C1 segment of cervical spinal cord (tissue), 14 donors: ENCODE measurements at regions not wholly inside any gene's neighbourhood (a gene's known extent, or its start where the extent isn't known, plus 50 kb on each side); places are given as distances from the start of the nearest gene placed in this dataset.

Experiments
- DNase-seq, 14 donors: peaks; one replicate each; lab custom pipeline; 2025; lab: John Stamatoyannopoulos, UW

- DNase-seq, result no peak
Measured at GRCh38 chr12:115433014-115433634, 749.1 kb upstream of the TBX3 start.

DNA sequence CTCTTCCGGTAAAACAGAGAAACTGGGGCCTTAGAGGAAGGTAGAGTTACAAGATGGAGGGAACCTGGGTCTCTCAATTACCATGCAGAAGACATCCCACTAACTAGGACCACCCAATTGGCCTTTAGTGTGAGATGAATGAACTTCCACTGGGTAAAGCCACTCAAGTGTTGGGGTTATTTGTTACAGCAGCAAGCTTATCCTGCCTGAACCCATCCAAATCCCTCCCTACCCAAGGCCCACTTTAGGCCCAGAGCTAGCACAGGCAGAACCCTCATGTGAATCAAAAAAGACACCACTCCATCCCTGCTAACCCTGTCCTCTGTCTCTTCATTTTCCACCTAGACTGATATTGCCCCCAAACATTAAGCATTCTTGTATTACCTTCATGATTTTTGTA lies 746.7 kb upstream of the TBX3 start:
- DNase-seq, result no peak

GRCh38 chr12:115426732-115427131 lies 742.8 kb upstream of the TBX3 start:
- no peak for DNase-seq

DNA sequence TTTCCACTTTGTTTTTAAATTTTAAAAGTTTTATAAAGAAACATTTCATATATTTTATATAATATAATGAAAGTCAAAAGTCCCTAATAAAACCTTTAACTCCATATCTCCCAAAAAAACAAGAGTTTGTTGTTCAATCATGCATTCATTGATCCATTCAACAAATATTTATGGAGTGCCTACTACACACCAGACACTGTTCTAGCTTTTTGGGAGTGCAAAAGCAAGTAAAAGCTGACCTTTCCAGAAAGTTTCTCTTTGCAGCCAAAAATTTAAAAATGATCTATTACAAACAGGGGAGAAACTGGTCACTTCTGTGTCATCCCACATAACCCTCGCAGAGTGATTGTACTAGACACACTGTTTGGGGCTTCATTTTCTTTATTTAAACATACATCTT lies 740.0 kb upstream of the TBX3 start:
- no peak for DNase-seq

- no peak for DNase-seq
Measured at GRCh38 chr12:115423546-115423987, 739.6 kb upstream of the TBX3 start.

- DNase-seq, result no peak
Measured at GRCh38 chr12:115422845-115423545, 739.0 kb upstream of the TBX3 start.

DNA sequence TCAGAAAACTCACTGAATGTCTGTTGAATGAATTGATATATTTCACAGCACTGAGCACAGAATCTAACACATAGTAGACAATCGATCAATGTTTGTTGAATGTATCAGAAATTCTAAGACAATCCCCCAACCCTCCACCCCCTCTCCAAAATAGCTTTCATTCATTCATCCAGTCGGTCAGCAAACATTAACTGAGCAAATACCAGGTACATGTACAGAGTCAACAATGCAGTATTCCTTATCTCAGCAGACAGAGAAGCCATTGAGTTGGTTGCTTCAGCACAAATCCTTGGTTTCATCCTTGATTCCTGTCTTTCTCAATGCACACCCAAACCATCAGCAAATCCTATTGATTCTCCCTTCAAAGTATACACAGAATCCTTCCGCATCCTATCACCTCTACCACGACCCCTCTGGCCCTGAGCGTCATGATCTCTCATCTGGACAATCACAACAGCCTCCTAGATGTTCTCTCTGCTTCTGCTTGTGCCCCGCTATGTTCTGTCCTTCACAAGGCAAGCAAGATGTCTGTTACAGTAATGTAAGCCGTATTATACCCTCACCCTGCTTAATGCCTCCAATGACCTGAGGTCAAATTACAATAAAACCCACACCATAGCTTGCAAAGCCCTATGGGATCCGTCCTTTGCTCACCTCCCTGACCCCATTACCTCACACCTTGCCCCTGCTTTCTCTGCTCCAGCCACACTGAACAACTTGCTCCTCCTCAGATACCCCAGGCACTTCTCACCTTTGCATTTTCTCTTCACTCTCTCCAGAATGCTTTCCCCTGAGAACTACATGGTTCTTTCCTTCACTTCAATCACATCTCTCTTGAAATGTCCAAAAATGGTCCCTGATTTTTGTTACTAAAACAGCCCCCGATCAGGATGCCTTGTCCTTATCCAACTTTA lies 738.1 kb upstream of the TBX3 start:
- DNase-seq, result no peak

GRCh38 chr12:115421350-115421749 lies 737.4 kb upstream of the TBX3 start:
- DNase-seq, result no peak

GRCh38 chr12:115419145-115419646 lies 735.2 kb upstream of the TBX3 start:
- DNase-seq, result no peak

DNA sequence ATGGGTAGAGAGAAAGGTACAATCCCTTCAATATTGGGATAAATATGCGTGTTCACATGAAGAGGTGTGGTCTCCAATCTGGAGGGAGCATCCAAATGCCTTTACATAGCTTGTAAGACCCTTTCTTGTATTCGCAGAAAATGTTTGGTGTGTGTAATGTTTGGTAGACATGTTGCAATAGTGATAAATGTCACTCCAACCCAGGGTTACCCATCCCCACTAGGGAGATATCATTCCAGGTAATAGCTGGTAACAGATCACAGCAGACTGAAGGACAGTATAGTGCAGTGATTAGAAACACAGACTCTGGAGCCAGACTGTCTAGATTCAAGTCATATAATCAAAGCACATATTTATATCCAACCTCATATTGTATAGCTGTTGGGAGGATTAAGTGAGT lies 733.6 kb upstream of the TBX3 start:
- DNase-seq, result no peak

DNA sequence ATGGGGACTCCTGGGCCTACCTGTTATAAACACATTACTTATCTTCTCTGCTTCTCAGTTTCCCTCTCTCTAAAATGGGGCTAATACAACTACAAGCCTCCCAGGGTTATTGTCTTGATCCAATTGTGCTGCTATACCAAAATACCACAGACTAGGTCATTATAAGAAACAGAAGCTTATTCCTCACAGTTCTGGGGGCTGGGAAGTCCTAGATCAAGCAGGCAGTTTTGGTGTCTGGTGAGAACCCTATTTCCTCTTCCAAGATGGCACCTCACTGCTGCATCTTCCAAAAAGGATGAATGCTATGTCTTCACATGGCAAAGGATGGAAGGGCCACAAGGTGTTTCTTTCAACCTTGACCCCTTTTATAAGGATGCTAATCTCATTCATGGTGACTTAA lies 732.9 kb upstream of the TBX3 start:
- DNase-seq, result no peak

GRCh38 chr12:115413626-115414025 lies 729.7 kb upstream of the TBX3 start:
- DNase-seq, result no peak

DNA sequence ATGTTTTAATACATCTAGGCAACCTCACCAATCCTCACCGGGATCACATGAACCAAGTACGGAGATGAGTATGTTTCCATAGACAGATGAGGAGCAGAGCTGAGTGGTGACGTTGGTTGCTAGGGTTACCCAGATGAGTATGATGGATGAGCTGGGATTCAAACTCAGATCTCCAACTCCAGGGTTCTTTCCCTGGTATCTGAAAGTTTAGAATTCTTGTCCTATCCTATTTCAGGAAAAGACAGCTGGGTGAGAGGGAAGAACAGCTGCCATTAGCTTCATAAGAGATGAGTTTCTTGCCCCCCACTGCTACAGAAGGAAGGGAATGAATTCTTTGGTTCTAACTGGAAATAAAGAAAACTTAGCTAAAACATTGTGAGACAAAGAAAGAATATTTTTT lies 728.9 kb upstream of the TBX3 start:
- no peak for DNase-seq

DNA sequence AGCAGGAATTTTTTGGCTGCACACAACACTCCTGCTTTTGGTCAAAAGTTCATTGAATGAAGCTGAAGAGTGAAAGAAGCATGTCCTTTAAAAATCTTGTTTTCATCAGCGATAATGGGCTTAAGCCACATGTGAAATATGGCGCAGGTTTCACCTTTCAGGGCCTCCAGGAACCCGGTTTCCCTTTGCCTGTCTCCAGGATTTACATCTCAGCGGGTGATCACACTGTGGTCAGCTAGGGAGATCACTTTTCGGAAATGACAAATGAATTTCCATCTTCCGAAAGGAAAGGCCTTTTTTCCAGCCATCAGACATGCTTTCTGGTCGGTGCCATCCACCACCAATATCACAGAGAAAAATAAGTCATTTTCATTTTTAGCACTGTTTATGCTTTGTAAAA lies 727.1 kb upstream of the TBX3 start:
- no peak for DNase-seq

DNA sequence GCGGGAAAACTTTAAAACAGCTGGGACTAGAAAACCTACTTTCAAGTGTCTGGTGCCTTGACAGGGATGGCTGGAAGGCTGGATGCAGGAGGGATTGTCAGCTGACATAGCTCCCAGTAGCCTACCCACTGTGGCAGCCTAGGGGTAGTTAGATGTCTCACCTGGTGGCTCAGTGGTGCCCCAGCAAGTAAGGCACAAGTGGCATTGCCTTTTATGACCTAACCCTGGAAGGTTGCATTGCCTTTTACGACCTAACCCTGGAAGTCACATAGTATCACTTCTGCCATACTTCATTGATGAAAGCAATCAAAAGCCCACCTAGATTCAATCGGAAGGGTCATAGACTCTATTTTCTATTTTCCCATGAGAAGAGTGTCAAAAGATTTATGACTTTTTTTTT lies 724.7 kb upstream of the TBX3 start:
- DNase-seq, result no peak

- DNase-seq, result no peak
Measured at GRCh38 chr12:115407723-115408122, 723.7 kb upstream of the TBX3 start.

- DNase-seq, result no peak
Measured at GRCh38 chr12:115407036-115407435, 723.1 kb upstream of the TBX3 start.

GRCh38 chr12:115405471-115405860 lies 721.5 kb upstream of the TBX3 start:
- no peak for DNase-seq

- no peak for DNase-seq
Measured at GRCh38 chr12:115404761-115405470, 720.9 kb upstream of the TBX3 start.

GRCh38 chr12:115403689-115404088 lies 719.7 kb upstream of the TBX3 start:
- no peak for DNase-seq

GRCh38 chr12:115403253-115403652 lies 719.3 kb upstream of the TBX3 start:
- DNase-seq, result no peak
